GM19395 (cell line): ENCODE measurements at regions not wholly inside any gene's neighbourhood (a gene's known extent, or its start where the extent isn't known, plus 50 kb on each side); places are given as distances from the start of the nearest gene placed in this dataset.

Experiments used
- ATAC-seq: cut with Tn5 transposase; IDR thresholded peaks from one replicate; pipeline ENCODE4 v1.9.1; 2021; ENCODE audit warnings: mild to moderate bottlenecking, moderate library complexity; ENCODE audit not compliant: unreplicated experiment

GRCh38 chr1:54497338-54497737 lies 50.7 kb upstream of the ACOT11 start:
- ATAC-seq: no peak

DNA sequence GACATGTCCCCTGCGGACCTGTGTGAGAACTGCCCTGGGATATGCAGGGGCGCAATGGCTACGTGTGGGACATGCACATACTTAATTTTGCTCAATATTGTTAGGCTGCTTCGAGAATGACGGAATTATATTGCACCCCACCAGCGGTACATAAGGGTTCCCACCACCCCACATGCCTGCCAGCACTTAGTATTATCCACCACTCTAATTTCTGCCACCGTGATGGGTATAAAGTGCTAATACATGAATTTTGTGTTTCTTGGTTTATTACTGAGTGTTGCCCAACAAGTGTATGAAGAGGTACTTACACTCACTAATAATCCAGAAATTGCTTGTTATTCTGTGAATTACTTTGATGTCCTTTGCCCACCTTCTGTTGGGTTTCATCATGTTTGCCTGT lies 52.1 kb upstream of the ACOT11 start:
- ATAC-seq: no peak

- ATAC-seq: no peak
Observed at GRCh38 chr1:54493608-54494007, 54.4 kb upstream of the ACOT11 start.

- no peak for ATAC-seq
Observed at GRCh38 chr1:54490361-54491248, 57.4 kb upstream of the ACOT11 start.

DNA sequence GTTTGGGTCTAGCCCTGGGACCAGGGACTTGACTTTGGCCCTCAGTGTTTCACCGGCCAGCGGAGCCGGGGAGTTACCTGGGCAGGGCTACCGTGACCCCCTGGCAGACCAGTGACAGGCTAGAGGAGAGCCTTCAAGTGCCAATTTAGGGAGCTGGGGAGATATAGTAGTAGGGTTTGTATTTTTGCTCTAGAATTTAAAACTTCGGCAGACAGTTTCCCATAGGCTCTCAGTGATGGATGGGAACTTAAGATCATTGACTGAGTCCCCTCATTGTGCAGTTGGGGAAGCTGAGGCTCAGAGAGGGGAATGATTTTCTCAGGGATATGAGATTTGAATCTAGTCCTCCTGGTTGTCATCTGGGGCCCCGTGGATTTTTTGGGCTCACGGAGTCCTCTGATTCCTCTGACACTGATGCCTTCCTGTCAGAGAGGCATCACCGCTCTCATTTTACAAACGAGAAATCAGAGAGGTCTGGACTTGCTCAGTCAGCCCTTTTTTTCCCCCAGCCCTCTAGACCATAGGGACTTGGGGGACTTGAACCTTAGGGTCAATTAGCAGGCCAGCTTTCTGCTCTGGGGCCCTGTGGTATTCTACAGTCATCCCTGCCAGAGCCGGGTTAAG lies 58.3 kb upstream of the ACOT11 start:
- ATAC-seq: no peak

GRCh38 chr1:54488779-54489626 lies 59.0 kb upstream of the ACOT11 start:
- peak; percentile 59 for ATAC-seq

DNA sequence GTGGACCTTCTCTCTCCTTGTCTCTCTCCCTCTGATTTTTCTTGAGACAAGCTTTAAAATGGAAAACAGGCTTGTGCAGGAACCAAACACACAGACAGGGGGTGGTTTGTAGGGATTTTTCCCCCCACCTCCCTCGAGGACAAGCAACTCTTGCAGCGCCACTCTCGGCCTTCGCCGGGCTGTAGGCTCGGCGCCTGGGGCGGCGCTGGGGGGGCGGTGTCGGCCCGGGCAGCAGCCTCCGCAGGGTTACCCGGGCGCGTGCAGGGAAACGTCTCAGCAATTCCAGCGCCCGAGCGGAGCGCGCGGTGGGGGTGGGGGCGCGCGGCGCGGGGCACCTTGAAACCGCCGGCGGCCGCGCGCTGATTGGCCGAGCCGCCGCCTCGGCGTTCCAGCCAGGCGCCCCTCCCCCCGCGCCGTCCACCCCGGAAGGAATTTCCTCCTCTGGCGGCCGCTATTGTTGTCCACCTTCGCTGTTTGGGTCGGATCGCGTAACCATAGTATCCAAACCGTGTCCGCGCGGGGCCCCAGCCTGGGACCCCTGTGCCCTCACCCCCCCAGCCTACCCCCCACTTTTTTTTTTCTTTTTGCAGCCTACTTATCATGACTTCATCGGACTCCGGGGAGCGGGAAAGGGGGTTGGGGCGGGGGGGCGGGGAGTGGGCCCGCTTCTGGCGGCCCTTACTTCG lies 59.8 kb upstream of the ACOT11 start:
- peak; percentile 48 for ATAC-seq

DNA sequence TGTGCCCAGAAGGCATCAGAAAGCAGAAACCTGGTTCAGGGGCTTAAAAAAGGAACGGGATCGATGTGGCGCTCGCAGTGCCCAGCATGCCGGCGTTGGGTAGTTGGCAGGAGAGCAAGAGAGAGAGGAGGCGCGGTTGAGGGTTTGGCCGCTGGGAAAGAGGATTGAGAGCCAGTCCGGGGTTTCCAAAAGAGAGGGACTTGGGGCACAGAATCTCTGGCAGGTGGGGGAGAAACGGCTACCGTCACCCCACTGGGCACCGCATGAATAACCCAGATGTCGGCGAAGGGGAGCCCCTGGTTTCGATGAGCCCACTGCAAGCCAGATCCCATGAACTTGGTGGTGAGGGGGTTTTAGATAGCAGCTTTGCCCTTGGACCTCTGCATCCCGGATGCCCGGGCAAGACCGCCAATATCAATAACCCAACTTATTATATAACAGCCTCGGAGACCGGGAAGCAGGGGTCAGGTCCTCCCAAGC lies 60.4 kb upstream of the ACOT11 start:
- no peak for ATAC-seq

DNA sequence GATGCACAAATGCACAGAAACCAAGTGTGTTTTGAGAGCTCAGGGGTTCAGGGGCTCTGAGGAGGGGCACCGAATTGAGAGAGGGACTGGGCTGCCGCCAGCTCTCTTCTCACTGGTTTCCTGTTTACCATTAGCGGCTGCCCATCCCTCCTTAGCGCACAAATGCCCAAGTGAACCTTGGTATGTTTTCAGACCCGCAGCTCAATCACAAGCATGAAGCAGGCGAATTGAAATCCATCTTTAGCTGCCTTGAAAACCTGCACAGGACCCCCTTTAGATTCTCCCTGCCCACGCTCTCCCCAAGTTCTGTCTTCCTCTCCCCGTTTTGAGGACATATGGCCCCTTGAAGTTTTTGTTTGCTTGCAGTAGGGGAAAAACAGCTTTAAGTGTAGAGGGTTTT lies 61.1 kb upstream of the ACOT11 start:
- no peak for ATAC-seq

DNA sequence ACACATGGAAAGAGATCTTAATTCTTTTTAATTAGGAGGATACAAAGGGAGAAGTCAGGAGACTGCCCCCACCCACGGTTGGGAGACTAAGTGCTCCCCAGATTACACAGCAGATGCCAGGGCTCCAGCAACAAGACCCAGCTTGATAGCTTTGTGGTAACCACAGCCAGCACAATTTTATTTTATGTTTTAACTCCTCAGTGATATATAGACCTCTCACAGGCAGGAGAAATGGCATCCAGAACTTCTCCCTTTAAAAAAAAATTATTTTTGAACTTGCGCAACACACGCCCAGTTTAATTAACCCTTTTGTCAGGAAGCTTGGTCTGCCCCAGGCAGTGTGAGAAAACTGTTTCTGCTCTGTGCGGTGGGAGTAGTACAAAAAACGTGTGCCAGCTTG lies 62.6 kb upstream of the ACOT11 start:
- no peak for ATAC-seq

GRCh38 chr1:54483875-54484437 lies 64.1 kb upstream of the ACOT11 start:
- no peak for ATAC-seq

GRCh38 chr1:54481201-54481884 lies 66.7 kb upstream of the ACOT11 start:
- no peak for ATAC-seq

DNA sequence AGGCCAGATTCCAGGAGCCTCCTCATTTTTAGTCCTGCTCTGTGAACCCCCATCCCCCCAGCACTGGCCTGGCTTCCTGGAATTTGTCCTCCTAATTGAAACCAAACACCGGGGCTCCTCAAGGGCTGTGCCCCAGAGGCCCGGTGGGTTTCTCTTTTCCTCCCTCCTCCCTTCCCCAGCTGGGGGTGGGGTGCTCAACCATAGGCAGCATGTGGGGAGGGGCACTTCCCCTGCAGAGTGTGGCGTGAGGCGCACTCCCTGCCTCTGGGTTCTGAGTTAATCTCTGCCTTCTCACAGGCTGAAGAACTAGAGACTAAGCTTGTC lies 67.5 kb upstream of the ACOT11 start:
- no peak for ATAC-seq

DNA sequence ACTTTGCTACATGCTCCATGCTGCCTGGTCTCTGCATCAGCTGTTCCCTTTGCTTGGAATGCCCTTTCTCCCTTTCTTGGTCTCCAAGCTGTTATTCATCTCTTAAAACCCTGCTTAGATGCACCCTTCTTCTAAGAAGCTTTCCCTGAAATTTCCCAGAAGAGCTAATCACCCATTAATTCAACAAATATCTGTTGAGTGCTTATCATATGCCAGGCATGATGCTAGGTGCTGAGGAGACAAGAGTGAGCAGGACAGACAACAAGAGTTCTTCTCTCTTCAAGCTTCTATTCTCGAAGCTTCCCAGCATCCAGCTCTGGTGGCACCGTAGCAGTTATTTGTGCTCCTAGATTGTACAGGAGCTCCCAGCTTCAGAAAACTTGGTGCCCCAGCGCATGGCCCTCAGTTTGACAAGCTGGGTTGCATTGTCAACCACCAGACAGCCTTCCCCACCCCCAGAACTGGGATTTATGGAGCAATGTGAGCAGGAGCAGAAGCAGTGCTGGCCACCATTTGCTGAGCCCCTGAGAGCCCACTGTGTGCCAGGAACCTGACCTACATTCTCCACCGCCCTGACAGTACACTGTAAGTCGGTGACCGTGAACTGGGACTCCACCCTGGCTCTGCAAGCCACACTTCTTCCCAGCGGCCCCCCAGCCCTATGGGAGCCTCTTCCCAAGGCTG lies 68.0 kb upstream of the ACOT11 start:
- ATAC-seq: no peak

GRCh38 chr1:54479251-54479650 lies 68.8 kb upstream of the ACOT11 start:
- no peak for ATAC-seq

- ATAC-seq: no peak
Observed at GRCh38 chr1:54477153-54477561, 70.9 kb upstream of the ACOT11 start.

DNA sequence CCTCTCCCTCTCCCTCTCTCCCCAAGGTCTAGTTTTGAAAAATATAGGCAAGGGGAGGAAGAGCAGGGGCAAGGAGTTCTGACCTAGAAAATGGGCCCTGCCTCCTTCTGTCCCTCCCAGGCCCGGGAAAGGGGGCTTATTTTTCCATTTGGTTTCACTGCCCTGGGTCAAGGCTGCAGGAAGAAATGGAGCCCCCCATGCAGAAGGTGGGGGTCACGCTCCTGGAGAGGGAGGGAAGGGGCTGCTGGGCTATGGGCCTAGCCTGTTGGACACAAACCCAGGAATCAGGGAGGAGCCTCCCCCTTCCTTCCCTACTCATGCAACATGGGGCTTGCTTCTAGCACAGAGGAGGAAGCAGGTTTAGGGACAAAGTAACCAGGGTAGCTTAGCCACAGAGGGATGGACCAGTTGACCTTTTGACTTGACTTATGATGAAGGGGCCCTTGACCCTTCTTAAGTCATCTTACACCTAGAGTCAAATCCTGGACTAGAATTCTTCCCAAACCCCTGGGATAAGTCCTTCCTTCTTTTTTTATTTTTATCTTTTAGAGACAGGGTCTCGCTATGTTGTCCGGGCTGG lies 70.4 kb upstream of the SSBP3 start:
- ATAC-seq: no peak

DNA sequence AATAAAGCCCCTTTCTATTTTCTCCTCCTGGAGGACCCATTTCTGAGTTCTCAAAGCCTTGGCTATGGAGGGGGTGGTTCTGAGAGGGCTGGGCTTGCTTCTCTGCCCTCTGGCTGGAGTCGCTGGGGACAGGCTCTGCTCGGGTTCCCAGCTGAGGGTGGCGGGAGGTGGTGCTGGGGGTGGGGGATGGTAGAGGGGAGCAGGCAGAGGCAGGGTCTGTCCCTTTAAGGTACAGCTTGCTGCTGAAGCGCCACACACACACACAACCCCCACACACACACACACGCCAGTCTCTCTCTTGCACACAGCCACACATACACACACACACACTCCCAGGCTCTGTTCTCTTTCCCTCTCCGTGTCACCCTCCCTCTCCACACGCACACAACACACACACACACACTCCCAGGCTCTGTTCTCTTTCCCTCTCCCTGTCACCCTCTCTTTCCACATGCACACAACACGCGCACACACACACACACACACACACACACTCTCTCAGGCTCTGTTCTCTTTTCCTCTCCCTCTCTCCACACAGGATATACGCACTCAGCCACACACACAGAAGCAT lies 69.8 kb upstream of the SSBP3 start:
- no peak for ATAC-seq

DNA sequence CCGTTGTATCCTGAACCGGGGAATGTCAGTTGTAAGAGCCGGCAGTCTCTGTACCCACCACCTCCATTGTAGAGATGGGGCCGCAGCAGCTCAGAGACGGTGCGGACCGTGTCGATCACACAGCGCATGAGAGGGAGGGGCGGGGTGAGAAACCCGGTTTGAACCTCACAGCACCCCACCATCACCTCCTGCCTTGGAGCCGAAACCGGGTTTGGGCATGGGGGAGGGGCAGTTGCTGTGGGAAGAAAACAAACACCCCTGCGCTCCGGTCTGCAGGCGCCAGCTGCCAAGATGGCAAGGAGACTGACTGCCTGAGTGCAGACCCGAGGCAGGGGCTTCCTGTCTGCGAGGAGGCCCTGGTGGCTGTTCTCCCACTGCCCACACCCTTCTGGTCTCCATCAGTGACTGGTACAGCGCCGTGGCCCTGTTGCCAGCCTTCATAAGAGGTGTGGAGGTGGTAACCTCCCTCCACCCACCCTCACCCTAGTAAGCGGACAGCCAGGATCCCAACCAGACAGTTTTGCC lies 69.2 kb upstream of the SSBP3 start:
- ATAC-seq: no peak
